Stimulated activated CD8-positive, alpha-beta memory T cell treated with anti-CD3 and anti-CD28 coated beads, Interleukin-4, amount 100 ng/mL, for 24 hours (primary cell): ENCODE measurements at regions not wholly inside any gene's neighbourhood (a gene's known extent, or its start where the extent isn't known, plus 50 kb on each side); places are given as distances from the start of the nearest gene placed in this dataset.
"Not testable (repeated sequence)": the region's sequence is repeated elsewhere in the genome, so short reads cannot be mapped to it uniquely, and the experiment has no call there.

Source experiments
- DNase-seq: peaks from one replicate; pipeline ENCODE4 v3.0.0-alpha.2; 2020; ENCODE audit warnings: low read depth

- no peak for DNase-seq
These were observed 548.7 kb downstream of the NSUN3 start for GRCh38 chr3:94611596-94611995.

GRCh38 chr3:94612631-94613030, 549.8 kb downstream of the NSUN3 start:
- no peak for DNase-seq

GRCh38 chr3:94614192-94614591, 551.3 kb downstream of the NSUN3 start:
- no peak for DNase-seq

- no peak for DNase-seq
These were observed 552.6 kb downstream of the NSUN3 start for GRCh38 chr3:94615275-94616065.

- DNase-seq = no peak
These were observed 554.0 kb downstream of the NSUN3 start for GRCh38 chr3:94616833-94617232.

GRCh38 chr3:94617312-94617711, 554.5 kb downstream of the NSUN3 start:
- DNase-seq = no peak

- DNase-seq = no peak
These were observed 556.8 kb downstream of the NSUN3 start for GRCh38 chr3:94619643-94620042.

- no peak for DNase-seq
These were observed 563.7 kb downstream of the NSUN3 start for GRCh38 chr3:94626573-94626972.

GRCh38 chr3:94627689-94628088, 564.8 kb downstream of the NSUN3 start:
- no peak for DNase-seq

GRCh38 chr3:94643400-94643799, 580.5 kb downstream of the NSUN3 start:
- DNase-seq = no peak

GRCh38 chr3:94645790-94646189, 582.9 kb downstream of the NSUN3 start:
- no peak for DNase-seq

GRCh38 chr3:94647131-94647530, 584.3 kb downstream of the NSUN3 start:
- DNase-seq = no peak

GRCh38 chr3:94648270-94649180, 585.7 kb downstream of the NSUN3 start:
- DNase-seq = not testable (repeated sequence)

- DNase-seq = no peak
These were observed 591.2 kb downstream of the NSUN3 start for GRCh38 chr3:94654096-94654495.

- DNase-seq = no peak
These were observed 603.1 kb downstream of the NSUN3 start for GRCh38 chr3:94665922-94666321.

GRCh38 chr3:94671078-94671477, 608.2 kb downstream of the NSUN3 start:
- DNase-seq = no peak

- no peak for DNase-seq
These were observed 611.0 kb downstream of the NSUN3 start for GRCh38 chr3:94673876-94674275.

GRCh38 chr3:94686208-94686607, 623.3 kb downstream of the NSUN3 start:
- DNase-seq = no peak

- no peak for DNase-seq
These were observed 631.3 kb downstream of the NSUN3 start for GRCh38 chr3:94693997-94694640.

GRCh38 chr3:94694894-94695293, 632.0 kb downstream of the NSUN3 start:
- DNase-seq = no peak

GRCh38 chr3:94704467-94704866, 641.6 kb downstream of the NSUN3 start:
- DNase-seq = no peak

GRCh38 chr3:94709249-94709902, 646.5 kb downstream of the NSUN3 start:
- no peak for DNase-seq
